Keratinocyte (primary cell): ENCODE measurements at regions not wholly inside any gene's neighbourhood (a gene's known extent, or its start where the extent isn't known, plus 50 kb on each side); places are given as distances from the start of the nearest gene placed in this dataset.

ENCODE experiments used
- CTCF ChIP-seq, 3 experiments: IDR thresholded peaks in 1 of 3; conservative IDR thresholded peaks in 1 of 3; optimal IDR thresholded peaks in 1 of 3; 2 replicates in 2 of 3; 3 replicates in 1 of 3; pipeline versions ENCODE3 to v1.5.1; 2011; ENCODE audit warnings: low read length in 3 of 3, mild to moderate bottlenecking in 3 of 3, moderate library complexity in 2 of 3, control low read depth in 1 of 3, inconsistent platforms in 1 of 3; ENCODE audit not compliant: insufficient read depth in 2 of 3; ENCODE audit errors: extremely low read depth in 1 of 3
- EZH2 ChIP-seq: IDR thresholded peaks from one replicate; pipeline ENCODE4 v1.6.1; 2012; ENCODE audit warnings: inconsistent platforms, mild to moderate bottlenecking, low read length, moderate library complexity

- TF ChIP-seq CTCF (optimal IDR thresholded peaks at IDR 0.05 in 1 of 3, IDR thresholded peaks at IDR 0.05 in 1 of 3, conservative IDR thresholded peaks at IDR 0.05 in 1 of 3; ENCODE audit: extremely low read depth in 1 of 3, insufficient read depth in 2 of 3, low read length in 3 of 3) (no peak), EZH2 (no peak)
These were observed 80.2 kb upstream of the PPP2R5A start for GRCh38 chr1:212205006-212205405.
